HCT116 (cell line): ENCODE measurements at regions not wholly inside any gene's neighbourhood (a gene's known extent, or its start where the extent isn't known, plus 50 kb on each side); places are given as distances from the start of the nearest gene placed in this dataset.

Source experiments
- ATAC-seq: fragments of 200-7000 bp; cut with Tn5 transposase; 2 replicates; pipeline ENCODE4 v1.9.1; 2020; ENCODE audit warnings: mild to moderate bottlenecking, moderate library complexity
- BruUV-seq: library from RNA; stranded (reverse); fragments of 400-500 nt; replicated peaks from 2 replicates; lab custom pipeline; 2021; lab: Mats Ljungman, UMichigan
- CTCF ChIA-PET: fragments of 300-600 bp; sonication (Branson Sonifier 250); formaldehyde crosslinking; loops from one replicate; lab custom pipeline; 2021; ENCODE audit warnings: antibody characterized with exemption; lab: Charles Lee
- POLR2A ChIA-PET: fragments of 300-600, 350-600 bp; sonication (Branson Sonifier 250); formaldehyde crosslinking; loops from one replicate; lab custom pipeline; 2021; ENCODE audit warnings: antibody characterized with exemption; lab: Charles Lee
- RAD21 ChIA-PET, 2 experiments: fragments of 300-600 bp; sonication (Branson Sonifier 250); formaldehyde crosslinking; loops; one replicate each; lab custom pipeline; 2023; ENCODE audit warnings: low total read pairs in 2 of 2; ENCODE audit not compliant: uncharacterized antibody in 2 of 2, unreplicated experiment in 2 of 2, low non-redundant PET in 1 of 2; lab: Charles Lee
- DNase-seq: peaks from one replicate; pipeline ENCODE4 v3.0.0-alpha.2; 2010; ENCODE audit warnings: low read depth, low spot score
- H2AFZ ChIP-seq: fragments of 200-600 bp; shearing (Covaris generic), sonication (generic); 2 replicates; pipeline ENCODE4 v1.6.1; 2017; ENCODE audit warnings: low read depth, mixed run types, mixed read lengths, antibody characterized with exemption, low read length; ENCODE audit not compliant: poor library complexity, severe bottlenecking
- H3K27ac ChIP-seq: 2 replicates; pipeline ENCODE4 v1.5.1; 2012; ENCODE audit warnings: low read depth, low read length
- H3K27me3 ChIP-seq: fragments of 200-600 bp; sonication (generic); 2 replicates; pipeline ENCODE4 v1.6.1; 2016; ENCODE audit warnings: mixed run types, low read length, mixed read lengths; ENCODE audit not compliant: insufficient read depth
- H3K36me3 ChIP-seq, 2 experiments: fragments of 200-500 bp in 1 of 2; fragments of 200-600 bp in 1 of 2; sonication (Bioruptor generic) in 1 of 2; sonication (generic) in 1 of 2; 2 replicates each; pipeline versions ENCODE4 v1.5.1 to v1.6.1; 2014 to 2016; ENCODE audit warnings: low read length in 2 of 2, inconsistent platforms in 1 of 2, mixed read lengths in 1 of 2, mixed run types in 1 of 2; ENCODE audit not compliant: insufficient read depth in 2 of 2, control insufficient read depth in 1 of 2
- H3K4me1 ChIP-seq, 2 experiments: fragments of 200-600 bp in 1 of 2; sonication (generic) in 1 of 2; 2 replicates each; pipeline versions ENCODE4 v1.5.1 to v1.6.1; 2012 to 2017; ENCODE audit warnings: low read length in 2 of 2, inconsistent platforms in 1 of 2, mild to moderate bottlenecking in 1 of 2, mixed read lengths in 1 of 2, mixed run types in 1 of 2, moderate library complexity in 1 of 2; ENCODE audit not compliant: insufficient read depth in 2 of 2, control insufficient read depth in 1 of 2
- H3K4me2 ChIP-seq: fragments of 200-600 bp; sonication (generic); 2 replicates; pipeline ENCODE4 v1.6.1; 2017; ENCODE audit warnings: mixed run types, low read length, mixed read lengths
- H3K4me3 ChIP-seq, 2 experiments: fragments of 200-600 bp in 1 of 2; sonication (generic) in 1 of 2; replicated peaks in 1 of 2; 2 replicates each; pipeline ENCODE4 v1.5.1; 2011 to 2016; ENCODE audit warnings: low read length in 2 of 2, control low read depth in 1 of 2, low read depth in 1 of 2, mild to moderate bottlenecking in 1 of 2, mixed read lengths in 1 of 2, mixed run types in 1 of 2
- H3K79me2 ChIP-seq: fragments of 200-600 bp; sonication (generic); 2 replicates; pipeline ENCODE4 v1.6.1; 2017; ENCODE audit warnings: mild to moderate bottlenecking, mixed run types, low read length, moderate library complexity, mixed read lengths; ENCODE audit not compliant: insufficient read depth
- H3K9ac ChIP-seq: fragments of 200-600 bp; sonication (generic); 2 replicates; pipeline ENCODE4 v1.6.1; 2016; ENCODE audit warnings: low read length, mixed read lengths
- H3K9me2 ChIP-seq: fragments of 200-600 bp; sonication (generic), shearing (Covaris generic); 2 replicates; pipeline ENCODE4 v1.6.1; 2017; ENCODE audit warnings: mixed run types, mild to moderate bottlenecking, moderate library complexity; ENCODE audit not compliant: insufficient read depth
- H3K9me3 ChIP-seq, 2 experiments: fragments of 200-500 bp in 1 of 2; fragments of 200-600 bp in 1 of 2; sonication (Bioruptor generic) in 1 of 2; sonication (generic) in 1 of 2; 2 replicates each; pipeline ENCODE4 v1.6.1; 2014 to 2017; ENCODE audit warnings: low read length in 2 of 2, mixed read lengths in 2 of 2, inconsistent platforms in 1 of 2, low read depth in 1 of 2, mild to moderate bottlenecking in 1 of 2, mixed run types in 1 of 2, moderate library complexity in 1 of 2; ENCODE audit not compliant: control insufficient read depth in 1 of 2, insufficient read depth in 1 of 2
- H4K20me1 ChIP-seq: fragments of 200-600 bp; sonication (generic), shearing (Covaris generic); 2 replicates; pipeline ENCODE4 v1.6.1; 2017; ENCODE audit warnings: mixed run types, mild to moderate bottlenecking, moderate library complexity; ENCODE audit not compliant: insufficient read depth
- ATF3 ChIP-seq: IDR thresholded peaks from 2 replicates; pipeline ENCODE4 v1.6.1; 2012
- CBX3 ChIP-seq: IDR thresholded peaks from 2 replicates; pipeline ENCODE4 v1.6.1; 2012; ENCODE audit warnings: low read depth
- CTCF ChIP-seq, 3 experiments: fragments of 200-600 bp in 1 of 3; sonication (generic) in 1 of 3; IDR thresholded peaks in 2 of 3; conservative IDR thresholded peaks in 1 of 3; 2 replicates each; pipeline ENCODE4 v1.5.1; 2012 to 2017; ENCODE audit warnings: low read depth in 2 of 3, low read length in 2 of 3, antibody characterized with exemption in 1 of 3, borderline replicate concordance in 1 of 3, control low read depth in 1 of 3, mild to moderate bottlenecking in 1 of 3, mixed read lengths in 1 of 3, mixed run types in 1 of 3, moderate library complexity in 1 of 3; ENCODE audit not compliant: insufficient read depth in 1 of 3
- EGR1 ChIP-seq: IDR thresholded peaks from 2 replicates; pipeline ENCODE4 v1.6.1; 2012; ENCODE audit warnings: low read depth
- EZH2phosphoT487 ChIP-seq: fragments of 200-600 bp; IDR thresholded peaks from 2 replicates; pipeline ENCODE4 v1.6.1; 2018; ENCODE audit warnings: antibody characterized with exemption, borderline replicate concordance
- MAX ChIP-seq: IDR thresholded peaks from 2 replicates; pipeline ENCODE4 v1.6.1; 2012
- POLR2A ChIP-seq: IDR thresholded peaks from 2 replicates; pipeline ENCODE4 v1.7.0; 2011; ENCODE audit warnings: borderline replicate concordance; ENCODE audit not compliant: insufficient read depth, insufficient read length; ENCODE audit errors: extremely low read depth
- SIN3A ChIP-seq: IDR thresholded peaks from 2 replicates; pipeline ENCODE4 v1.6.1; 2012; ENCODE audit warnings: low read depth
- SP1 ChIP-seq: IDR thresholded peaks from 2 replicates; pipeline ENCODE4 v1.6.1; 2012; ENCODE audit warnings: low read depth
- SRF ChIP-seq: IDR thresholded peaks from 2 replicates; pipeline ENCODE4 v1.6.1; 2012; ENCODE audit warnings: low read depth
- TCF7L2 ChIP-seq: IDR thresholded peaks from 2 replicates; pipeline ENCODE4 v1.7.0; 2011; ENCODE audit warnings: borderline replicate concordance, inconsistent platforms; ENCODE audit not compliant: insufficient read depth, insufficient read length; ENCODE audit errors: extremely low read depth
- YY1 ChIP-seq: IDR thresholded peaks from 2 replicates; pipeline ENCODE4 v1.6.1; 2011; ENCODE audit warnings: low read length, low read depth, moderate library complexity, mild to moderate bottlenecking; ENCODE audit not compliant: insufficient replicate concordance; ENCODE audit errors: extremely low read depth
- ZFX ChIP-seq: fragments of 450-650 bp; IDR thresholded peaks from 2 replicates; pipeline ENCODE4 v1.6.1; 2017
- intact Hi-C: fragments of 100-400 bp; cut with micrococcal nuclease; formaldehyde crosslinking; loops from 2 replicates; pipeline ENCODE4 v1.10.0; 2022

- Histone ChIP-seq H3K27me3 (no peaks in the 10 kb centered on the region), H3K4me1 (no peaks in the 10 kb centered on the region), H3K4me2 (no peak overlapping the region), H3K4me3 (no peak overlapping the region), H3K36me3 (no peaks in the 10 kb centered on the region), H3K9me3 (peaks cover 6 to 13% of the 10 kb centered on the region in 2 experiments; a peak in 2 of 4 replicates), H3K27ac (no peak overlapping the region), H2AFZ (no peak overlapping the region), H3K9me2 (no peaks in the 10 kb centered on the region), H4K20me1 (no peaks in the 10 kb centered on the region), H3K79me2 (no peaks in the 10 kb centered on the region), H3K9ac (no peak overlapping the region)
- BruUV-seq: no TSS peak
- DNase-seq (no peak), ATAC-seq (no peak)
- ChIA-PET POLR2A (no interaction called here), CTCF (no interaction called here), RAD21 (no interaction called here)
- TF ChIP-seq SRF (no peak), CBX3 (no peak), EGR1 (no peak), YY1 (no peak), SP1 (no peak), POLR2A (no peak), SIN3A (no peak), ZFX (no peak), MAX (no peak), TCF7L2 (no peak), EZH2phosphoT487 (no peak), ATF3 (no peak), CTCF (IDR thresholded peaks at IDR 0.05 in 2 of 3, conservative IDR thresholded peaks at IDR 0.05 in 1 of 3; ENCODE audit: borderline replicate concordance in 1 of 3, insufficient read depth in 1 of 3, low read depth in 2 of 3, low read length in 2 of 3) (no peak)
- intact Hi-C loops: no loop called here
Measured at GRCh38 chr16:62201911-62202310, 165.7 kb upstream of the CDH8 start.
